Endothelial cell (in vitro differentiated cells): ENCODE measurements at regions not wholly inside any gene's neighbourhood (a gene's known extent, or its start where the extent isn't known, plus 50 kb on each side); places are given as distances from the start of the nearest gene placed in this dataset.
A peak's percentile ranks its signal among the peaks of the same experiment; 100 is the strongest.

Experiments used
- DNase-seq: peaks from one replicate; pipeline ENCODE4 v3.0.0; 2021; ENCODE audit warnings: low spot score
- H3K27ac Mint-ChIP-seq: one replicate; pipeline ENCODE4 v1.8.0; 2021; ENCODE audit warnings: mixed read lengths, inconsistent platforms; ENCODE audit not compliant: unreplicated experiment
- H3K27me3 Mint-ChIP-seq: one replicate; pipeline ENCODE4 v1.8.0; 2021; ENCODE audit warnings: mild to moderate bottlenecking, moderate library complexity, mixed read lengths, inconsistent platforms; ENCODE audit not compliant: unreplicated experiment
- H3K36me3 Mint-ChIP-seq: one replicate; pipeline ENCODE4 v1.8.0; 2021; ENCODE audit warnings: mild to moderate bottlenecking, low read depth, mixed read lengths, inconsistent platforms; ENCODE audit not compliant: unreplicated experiment
- H3K4me1 Mint-ChIP-seq: one replicate; pipeline ENCODE4 v1.8.0; 2021; ENCODE audit warnings: mild to moderate bottlenecking, mixed read lengths, inconsistent platforms; ENCODE audit not compliant: unreplicated experiment
- H3K4me3 Mint-ChIP-seq: one replicate; pipeline ENCODE4 v1.8.0; 2021; ENCODE audit warnings: mild to moderate bottlenecking, mixed read lengths, inconsistent platforms; ENCODE audit not compliant: unreplicated experiment
- H3K9me3 Mint-ChIP-seq: one replicate; pipeline ENCODE4 v1.8.0; 2021; ENCODE audit warnings: mixed read lengths, inconsistent platforms; ENCODE audit not compliant: unreplicated experiment
- CTCF ChIP-seq: fragments of 200-600 bp; sonication (generic); IDR thresholded peaks from one replicate; pipeline ENCODE4 v1.5.0; 2021; ENCODE audit warnings: antibody characterized with exemption; ENCODE audit not compliant: unreplicated experiment

DNA sequence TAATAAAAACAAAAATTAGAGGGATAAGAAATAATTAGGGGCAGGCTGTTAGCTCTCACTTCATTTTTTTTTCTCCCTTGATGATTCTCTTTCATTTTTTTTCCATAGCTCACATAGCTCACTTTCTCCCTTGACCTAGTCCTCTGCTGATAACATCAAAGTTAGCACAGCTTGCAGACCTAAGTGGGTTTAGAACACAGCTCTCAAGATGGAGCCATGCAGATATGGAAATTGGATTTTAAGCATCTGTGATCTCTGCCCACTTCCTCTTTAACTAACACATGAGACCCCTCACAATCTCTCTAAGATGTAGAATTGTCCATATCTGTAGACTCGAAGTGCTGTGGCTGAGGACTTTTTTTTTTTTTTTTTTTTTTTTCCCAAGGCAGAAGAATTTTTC is 257.1 kb downstream of the SOX4 start:
- no peak for TF ChIP-seq CTCF
- Mint-ChIP-seq H3K4me3 (no peak overlapping the region), H3K27me3 (peaks cover 3% of the 10 kb centered on the region), H3K9me3 (no peaks in the 10 kb centered on the region), H3K4me1 (peaks cover 44% of the 10 kb centered on the region), H3K36me3 (peaks cover 21% of the 10 kb centered on the region), H3K27ac (no peak overlapping the region)
- DNase-seq: no peak

GRCh38 chr6:21855811-21856455 is 262.4 kb downstream of the SOX4 start:
- H3K27ac Mint-ChIP-seq: no peak overlapping the region
- peak overlapping the region; percentile 76 for H3K4me3 Mint-ChIP-seq
- H3K9me3 Mint-ChIP-seq: no peaks in the 10 kb centered on the region
- H3K27me3 Mint-ChIP-seq: peaks cover 7% of the 10 kb centered on the region
- no peak for TF ChIP-seq CTCF
- peaks cover 20% of the 10 kb centered on the region for H3K4me1 Mint-ChIP-seq
- peaks cover 25% of the 10 kb centered on the region for H3K36me3 Mint-ChIP-seq
- DNase-seq: no peak

GRCh38 chr6:21856456-21856825 is 262.9 kb downstream of the SOX4 start:
- H3K9me3 Mint-ChIP-seq: no peaks in the 10 kb centered on the region
- H3K27me3 Mint-ChIP-seq: peaks cover 7% of the 10 kb centered on the region
- no peak overlapping the region for H3K27ac Mint-ChIP-seq
- TF ChIP-seq CTCF: no peak
- peaks cover 22% of the 10 kb centered on the region for H3K4me1 Mint-ChIP-seq
- DNase-seq: no peak
- peak overlapping the region; percentile 76 for H3K4me3 Mint-ChIP-seq
- peaks cover 29% of the 10 kb centered on the region for H3K36me3 Mint-ChIP-seq

DNA sequence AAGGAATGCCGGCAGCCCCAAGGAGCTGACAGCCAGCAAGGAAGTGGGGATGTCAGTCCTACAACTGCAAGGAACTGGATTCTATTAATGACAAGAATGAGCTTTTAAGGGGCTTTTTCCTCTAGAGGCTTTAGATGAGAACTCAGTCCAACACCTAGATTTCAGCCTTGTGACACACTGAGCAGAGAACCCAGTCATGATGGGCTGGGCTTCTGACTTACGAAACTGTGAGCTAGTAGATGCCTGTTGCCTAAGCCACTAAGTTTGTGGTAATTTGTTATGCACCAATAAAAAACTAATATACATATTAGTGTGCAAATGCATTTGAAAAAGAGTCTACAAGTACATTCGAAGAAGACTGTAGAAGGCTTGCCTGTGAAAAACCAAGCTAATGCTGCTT is 263.3 kb downstream of the SOX4 start:
- H3K36me3 Mint-ChIP-seq: peaks cover 29% of the 10 kb centered on the region

More for the DNA sequence above, 263.3 kb downstream of the SOX4 start:
- H3K4me3 Mint-ChIP-seq: peak overlapping the region; percentile 76
- peaks cover 22% of the 10 kb centered on the region for H3K4me1 Mint-ChIP-seq
- no peaks in the 10 kb centered on the region for H3K9me3 Mint-ChIP-seq
- TF ChIP-seq CTCF: no peak
- no peak overlapping the region for H3K27ac Mint-ChIP-seq
- H3K27me3 Mint-ChIP-seq: peaks cover 7% of the 10 kb centered on the region
- DNase-seq: no peak
